ENCODE measurements at regions not wholly inside any gene's neighbourhood (a gene's known extent, or its start where the extent isn't known, plus 50 kb on each side); places are given as distances from the start of the nearest gene placed in this dataset.
A peak's percentile ranks its signal among the peaks of the same experiment; 100 is the strongest.
"Not testable (repeated sequence)": the region's sequence is repeated elsewhere in the genome, so short reads cannot be mapped to it uniquely, and the experiment has no call there.

DNA sequence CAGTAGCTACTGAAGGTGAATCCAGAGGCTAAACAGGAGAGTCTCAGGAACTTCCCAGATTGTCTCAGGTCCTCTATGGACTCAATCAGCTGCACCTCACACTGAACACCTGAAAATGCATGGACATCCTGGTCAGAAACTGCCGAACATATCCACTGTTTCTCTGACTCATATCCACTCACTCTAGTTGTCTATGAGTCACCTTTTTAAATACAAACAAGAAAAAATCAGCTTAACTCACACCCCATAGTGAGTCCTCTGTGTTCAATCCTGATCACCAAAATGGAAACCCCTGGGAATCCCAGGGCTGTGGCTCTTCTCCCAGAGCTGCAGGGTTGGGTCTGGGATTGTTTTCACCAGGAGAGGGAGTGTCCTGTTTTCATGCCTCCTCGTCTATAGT, 556.7 kb downstream of the TMEM121 start:
- Histone ChIP-seq H3K4me3 (ENCODE audit: insufficient read length, low read depth) (no peak overlapping the region), H3K9me3 (ENCODE audit: insufficient read depth, low read length) (no peaks in the 10 kb centered on the region), H3K27me3 (ENCODE audit: insufficient read depth, insufficient read length) (peaks cover 50% of the 10 kb centered on the region), H3K9ac (ENCODE audit: insufficient read length, low read depth) (no peak overlapping the region), H3K4me1 (ENCODE audit: insufficient read depth, insufficient read length) (no peaks in the 10 kb centered on the region), H3K36me3 (ENCODE audit: insufficient read depth, insufficient read length, low read length) (no peaks in the 10 kb centered on the region)
- DNase-seq (ENCODE audit: low read depth, low spot score): no peak
- TF ChIP-seq YY1 (IDR thresholded peaks at IDR 0.05; ENCODE audit: insufficient read depth, insufficient read length): no peak
- TF ChIP-seq SUZ12 (IDR thresholded peaks at IDR 0.05; ENCODE audit: extremely low read depth, insufficient read depth, insufficient read length): no peak
- no peak for TF ChIP-seq ZNF274 (IDR thresholded peaks at IDR 0.05; ENCODE audit: low read depth, low read length)

DNA sequence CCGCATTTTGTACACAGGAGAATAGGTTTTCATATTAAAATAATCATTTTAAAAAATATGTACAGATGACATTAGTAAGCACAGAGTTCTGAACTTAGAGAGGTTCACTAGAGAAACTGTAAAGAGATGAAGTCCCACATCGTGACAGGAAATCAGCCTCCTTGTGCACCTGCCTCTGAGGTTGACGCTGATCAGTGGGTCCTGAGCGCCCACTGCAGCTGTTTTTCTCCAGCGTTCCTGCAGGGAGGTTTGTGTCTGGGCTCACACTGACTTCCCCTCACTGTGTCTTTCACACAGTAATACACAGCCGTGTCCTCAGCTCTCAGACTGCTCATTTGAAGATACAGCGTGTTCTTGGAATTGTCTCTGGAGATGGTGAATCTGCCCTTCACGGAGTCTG, 561.5 kb downstream of the TMEM121 start:
- Histone ChIP-seq H3K4me3 (ENCODE audit: insufficient read length, low read depth) (no peak overlapping the region), H3K36me3 (ENCODE audit: insufficient read depth, insufficient read length, low read length) (no peaks in the 10 kb centered on the region), H3K9me3 (ENCODE audit: insufficient read depth, low read length) (no peaks in the 10 kb centered on the region), H3K27me3 (ENCODE audit: insufficient read depth, insufficient read length) (peaks cover 52% of the 10 kb centered on the region), H3K4me1 (ENCODE audit: insufficient read depth, insufficient read length) (no peaks in the 10 kb centered on the region), H3K9ac (ENCODE audit: insufficient read length, low read depth) (no peak overlapping the region)
- DNase-seq (ENCODE audit: low read depth, low spot score): no peak
- TF ChIP-seq ZNF274 (IDR thresholded peaks at IDR 0.05; ENCODE audit: low read depth, low read length) (no peak), SUZ12 (IDR thresholded peaks at IDR 0.05; ENCODE audit: extremely low read depth, insufficient read depth, insufficient read length) (no peak), YY1 (IDR thresholded peaks at IDR 0.05; ENCODE audit: insufficient read depth, insufficient read length) (no peak)

DNA sequence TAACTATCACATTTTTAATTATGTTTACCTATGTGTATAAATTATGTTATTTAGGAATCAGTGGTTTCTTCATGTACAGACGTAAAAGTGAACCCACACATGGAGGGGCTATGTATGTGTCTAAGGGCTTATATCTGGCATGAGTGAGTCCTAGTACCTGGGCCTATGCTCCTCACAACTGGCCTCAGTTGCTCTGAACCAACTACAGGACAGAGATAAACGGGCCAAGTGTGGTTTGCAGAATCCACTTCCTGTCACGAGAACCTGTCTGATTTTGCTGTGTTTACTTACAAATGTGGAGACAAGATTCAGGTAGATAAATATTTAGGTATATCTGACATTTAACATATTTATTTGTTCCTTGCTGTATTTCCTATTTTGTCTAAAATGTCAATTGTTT, 562.5 kb downstream of the TMEM121 start:
- not testable (repeated sequence) for H3K36me3 ChIP-seq (ENCODE audit: insufficient read depth, insufficient read length, low read length)

DNA sequence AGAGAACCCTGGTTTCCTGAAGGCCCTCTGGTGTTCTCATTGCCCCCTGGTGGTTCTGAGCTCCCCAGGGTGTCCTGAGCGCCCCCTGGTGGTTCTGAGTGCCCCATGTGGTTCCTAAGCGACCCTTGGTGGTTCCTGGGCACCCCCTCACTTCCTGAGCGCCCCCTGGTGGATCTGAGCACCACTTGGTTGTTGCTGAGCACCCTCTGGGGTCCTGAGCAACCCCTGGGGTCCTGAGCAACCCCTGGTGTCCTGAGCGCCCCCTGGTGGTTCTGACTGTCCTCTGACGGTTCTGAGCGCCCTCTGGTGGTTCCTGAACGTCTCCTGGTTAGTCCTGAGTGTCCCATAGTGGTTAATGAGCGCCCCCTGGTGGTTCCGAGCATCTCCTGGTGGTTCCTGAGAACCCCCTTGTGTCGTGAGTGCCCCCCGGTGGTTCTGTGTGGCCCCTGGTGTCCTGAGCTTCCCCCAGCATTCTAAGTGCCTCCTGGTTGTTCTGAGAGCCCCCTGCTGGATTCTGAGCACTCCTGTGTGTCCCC, 568.3 kb downstream of the TMEM121 start:
- peaks cover 26% of the 10 kb centered on the region for H3K27me3 ChIP-seq (ENCODE audit: insufficient read depth, insufficient read length)
- H3K4me3 ChIP-seq (ENCODE audit: insufficient read length, low read depth): no peak overlapping the region
- no peak for TF ChIP-seq SUZ12 (IDR thresholded peaks at IDR 0.05; ENCODE audit: extremely low read depth, insufficient read depth, insufficient read length)
- no peak for TF ChIP-seq YY1 (IDR thresholded peaks at IDR 0.05; ENCODE audit: insufficient read depth, insufficient read length)
- TF ChIP-seq ZNF274 (IDR thresholded peaks at IDR 0.05; ENCODE audit: low read depth, low read length): no peak
- DNase-seq (ENCODE audit: low read depth, low spot score): peak; percentile 63
- H3K9ac ChIP-seq (ENCODE audit: insufficient read length, low read depth): no peak overlapping the region
- peaks cover 31% of the 10 kb centered on the region for H3K9me3 ChIP-seq (ENCODE audit: insufficient read depth, low read length)
- no peaks in the 10 kb centered on the region for H3K4me1 ChIP-seq (ENCODE audit: insufficient read depth, insufficient read length)
- no peaks in the 10 kb centered on the region for H3K36me3 ChIP-seq (ENCODE audit: insufficient read depth, insufficient read length, low read length)

More for the DNA sequence above, 562.5 kb downstream of the TMEM121 start:
- not testable (repeated sequence) for H3K4me3 ChIP-seq (ENCODE audit: insufficient read length, low read depth); H3K9ac ChIP-seq (ENCODE audit: insufficient read length, low read depth); H3K4me1 ChIP-seq (ENCODE audit: insufficient read depth, insufficient read length); DNase-seq (ENCODE audit: low read depth, low spot score)
- Histone ChIP-seq H3K27me3 (ENCODE audit: insufficient read depth, insufficient read length) (peaks cover 45% of the 10 kb centered on the region), H3K9me3 (ENCODE audit: insufficient read depth, low read length) (peaks cover 10% of the 10 kb centered on the region)

DNA sequence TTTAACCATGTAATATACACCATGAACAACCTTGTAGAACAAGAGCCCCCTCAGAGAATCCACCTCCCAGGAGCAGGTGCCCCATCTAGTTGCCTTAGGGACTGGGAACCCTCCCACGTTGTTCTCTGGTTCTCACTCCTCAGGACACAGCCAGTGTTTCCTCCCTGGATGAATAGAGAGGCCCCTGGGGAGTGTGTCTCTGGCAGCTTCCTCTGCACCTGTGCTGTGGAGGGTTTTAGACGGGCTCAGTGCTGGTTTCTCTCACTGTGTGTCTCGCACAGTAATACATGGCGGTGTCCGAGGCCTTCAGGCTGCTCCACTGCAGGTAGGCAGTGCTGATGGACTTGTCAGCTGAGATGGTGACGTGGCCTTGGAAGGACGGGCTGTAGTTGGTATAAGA, 581.3 kb downstream of the TMEM121 start:
- Histone ChIP-seq H3K9ac (ENCODE audit: insufficient read length, low read depth) (no peak overlapping the region), H3K4me3 (ENCODE audit: insufficient read length, low read depth) (no peak overlapping the region)
- no peak for DNase-seq (ENCODE audit: low read depth, low spot score)

DNA sequence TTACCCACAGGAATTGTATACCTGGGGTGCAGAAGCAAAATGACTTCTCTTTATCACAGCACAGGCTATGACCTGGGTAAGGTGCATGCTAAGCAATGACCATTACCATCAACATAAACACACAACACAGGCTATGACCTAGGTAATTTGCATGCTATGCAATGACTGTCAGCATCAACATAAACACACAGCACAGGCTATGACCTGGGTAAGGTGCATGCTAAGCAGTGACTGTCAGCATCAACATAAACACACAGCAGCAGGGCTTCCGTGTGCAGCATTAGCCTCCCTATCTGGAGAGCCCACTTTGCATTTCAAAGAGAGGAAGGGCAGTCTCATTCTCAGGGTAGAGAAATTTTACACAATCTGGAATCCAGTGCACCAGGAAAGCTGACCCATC, 583.0 kb downstream of the TMEM121 start:
- Histone ChIP-seq H3K9ac (ENCODE audit: insufficient read length, low read depth) (no peak overlapping the region), H3K4me3 (ENCODE audit: insufficient read length, low read depth) (no peak overlapping the region), H3K36me3 (ENCODE audit: insufficient read depth, insufficient read length, low read length) (no peaks in the 10 kb centered on the region), H3K9me3 (ENCODE audit: insufficient read depth, low read length) (no peaks in the 10 kb centered on the region), H3K4me1 (ENCODE audit: insufficient read depth, insufficient read length) (no peaks in the 10 kb centered on the region), H3K27me3 (ENCODE audit: insufficient read depth, insufficient read length) (peaks cover 71% of the 10 kb centered on the region)
- TF ChIP-seq ZNF274 (IDR thresholded peaks at IDR 0.05; ENCODE audit: low read depth, low read length) (no peak), SUZ12 (IDR thresholded peaks at IDR 0.05; ENCODE audit: extremely low read depth, insufficient read depth, insufficient read length) (no peak), YY1 (IDR thresholded peaks at IDR 0.05; ENCODE audit: insufficient read depth, insufficient read length) (no peak)
- DNase-seq (ENCODE audit: low read depth, low spot score): no peak

More for the DNA sequence above, 581.3 kb downstream of the TMEM121 start:
- no peaks in the 10 kb centered on the region for H3K36me3 ChIP-seq (ENCODE audit: insufficient read depth, insufficient read length, low read length)
- H3K27me3 ChIP-seq (ENCODE audit: insufficient read depth, insufficient read length): peaks cover 85% of the 10 kb centered on the region
- TF ChIP-seq ZNF274 (IDR thresholded peaks at IDR 0.05; ENCODE audit: low read depth, low read length) (no peak), SUZ12 (IDR thresholded peaks at IDR 0.05; ENCODE audit: extremely low read depth, insufficient read depth, insufficient read length) (no peak), YY1 (IDR thresholded peaks at IDR 0.05; ENCODE audit: insufficient read depth, insufficient read length) (no peak)
- no peaks in the 10 kb centered on the region for H3K4me1 ChIP-seq (ENCODE audit: insufficient read depth, insufficient read length)
- H3K9me3 ChIP-seq (ENCODE audit: insufficient read depth, low read length): no peaks in the 10 kb centered on the region

DNA sequence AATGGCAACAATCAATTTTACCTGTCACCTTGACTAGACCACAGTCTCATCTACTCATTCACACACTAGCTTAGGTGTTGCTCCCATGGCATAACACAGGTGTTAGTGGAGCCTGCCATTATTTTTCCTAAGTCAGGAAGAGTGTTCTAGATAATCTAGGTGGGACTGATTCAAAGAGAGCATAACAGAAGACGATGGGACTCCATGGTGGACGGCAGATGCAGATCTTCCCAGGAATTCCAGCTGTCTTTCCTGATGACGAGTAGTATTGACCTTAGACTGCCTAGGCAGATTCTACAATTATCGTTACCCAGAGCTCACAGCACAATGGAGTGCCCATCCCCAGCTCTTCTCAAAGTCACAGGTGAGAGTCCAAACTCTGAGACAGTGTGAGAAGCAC, 589.0 kb downstream of the TMEM121 start:
- Histone ChIP-seq H3K4me3 (ENCODE audit: insufficient read length, low read depth) (no peak overlapping the region), H3K4me1 (ENCODE audit: insufficient read depth, insufficient read length) (no peaks in the 10 kb centered on the region), H3K36me3 (ENCODE audit: insufficient read depth, insufficient read length, low read length) (no peaks in the 10 kb centered on the region), H3K9me3 (ENCODE audit: insufficient read depth, low read length) (no peaks in the 10 kb centered on the region), H3K9ac (ENCODE audit: insufficient read length, low read depth) (no peak overlapping the region), H3K27me3 (ENCODE audit: insufficient read depth, insufficient read length) (peaks cover 46% of the 10 kb centered on the region)
- TF ChIP-seq ZNF274 (IDR thresholded peaks at IDR 0.05; ENCODE audit: low read depth, low read length) (no peak), YY1 (IDR thresholded peaks at IDR 0.05; ENCODE audit: insufficient read depth, insufficient read length) (no peak), SUZ12 (IDR thresholded peaks at IDR 0.05; ENCODE audit: extremely low read depth, insufficient read depth, insufficient read length) (no peak)
- no peak for DNase-seq (ENCODE audit: low read depth, low spot score)

DNA sequence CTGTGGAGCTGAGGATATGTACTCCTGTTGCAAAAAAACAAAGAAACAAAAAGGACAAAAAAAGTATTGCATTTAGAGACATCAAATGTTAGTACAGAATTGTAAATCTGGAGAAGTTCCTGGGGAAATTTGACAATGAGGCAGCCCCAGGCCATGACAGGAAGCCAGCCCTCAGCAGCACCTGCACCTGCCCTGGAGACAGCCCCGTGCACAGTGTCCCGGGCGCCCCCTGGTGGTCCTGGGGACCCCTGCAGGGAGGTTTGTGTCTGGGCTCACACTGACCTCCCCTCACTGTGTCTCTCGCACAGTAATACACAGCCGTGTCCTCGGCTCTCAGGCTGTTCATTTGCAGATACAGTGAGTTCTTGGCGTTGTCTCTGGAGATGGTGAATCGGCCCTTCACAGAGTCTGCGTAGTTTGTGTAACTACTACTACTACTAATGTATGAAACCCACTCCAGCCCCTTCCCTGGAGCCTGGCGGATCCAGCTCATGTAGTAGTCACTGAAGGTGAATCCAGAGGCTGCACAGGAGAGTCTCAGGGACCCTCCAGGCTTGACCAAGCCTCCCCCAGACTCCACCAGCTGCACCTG, 590.1 kb downstream of the TMEM121 start:
- DNase-seq (ENCODE audit: low read depth, low spot score); H3K9ac ChIP-seq (ENCODE audit: insufficient read length, low read depth); H3K36me3 ChIP-seq (ENCODE audit: insufficient read depth, insufficient read length, low read length); H3K9me3 ChIP-seq (ENCODE audit: insufficient read depth, low read length); H3K4me3 ChIP-seq (ENCODE audit: insufficient read length, low read depth); H3K4me1 ChIP-seq (ENCODE audit: insufficient read depth, insufficient read length): not testable (repeated sequence)
- H3K27me3 ChIP-seq (ENCODE audit: insufficient read depth, insufficient read length): peaks cover 48% of the 10 kb centered on the region

Data from NT2/D1 (cell line).